IMR-90 (cell line): ENCODE measurements at regions not wholly inside any gene's neighbourhood (a gene's known extent, or its start where the extent isn't known, plus 50 kb on each side); places are given as distances from the start of the nearest gene placed in this dataset.

Experiments used
- BHLHE40 ChIP-seq: fragments of 150-350 bp; IDR thresholded peaks from 2 replicates; pipeline ENCODE4 v1.6.1; 2016; ENCODE audit warnings: mild to moderate bottlenecking, low read depth, low read length
- CEBPB ChIP-seq: IDR thresholded peaks from 2 replicates; pipeline ENCODE4 v1.6.1; 2012; ENCODE audit warnings: low read depth, low read length, improper control_type of control experiment
- FOS ChIP-seq: fragments of 150-350 bp; IDR thresholded peaks from 2 replicates; pipeline ENCODE4 v1.6.1; 2016; ENCODE audit warnings: low read depth, low read length
- MAFK ChIP-seq: IDR thresholded peaks from 2 replicates; pipeline ENCODE4 v1.6.1; 2012; ENCODE audit warnings: low read depth, low read length, improper control_type of control experiment
- MAZ ChIP-seq: IDR thresholded peaks from 2 replicates; pipeline ENCODE4 v1.6.1; 2012; ENCODE audit warnings: low read depth, mild to moderate bottlenecking, low read length, improper control_type of control experiment, moderate library complexity, borderline replicate concordance
- POLR2A ChIP-seq: IDR thresholded peaks from 2 replicates; pipeline ENCODE4 v1.6.1; 2012; ENCODE audit warnings: mild to moderate bottlenecking, low read depth, low read length
- RAD21 ChIP-seq: IDR thresholded peaks from 2 replicates; pipeline ENCODE4 v1.6.1; 2012; ENCODE audit warnings: low read length, improper control_type of control experiment
- RFX5 ChIP-seq: IDR thresholded peaks from 2 replicates; pipeline ENCODE4 v1.8.0; 2012; ENCODE audit warnings: low read depth, mild to moderate bottlenecking, low read length, moderate library complexity
- TF ChIP-seq, protein P1 (sequence below): conservative IDR thresholded peaks from 2 replicates; pipeline ENCODE4 v1.5.1; 2012; ENCODE audit warnings: mild to moderate bottlenecking, low read depth, low read length, improper control_type of control experiment
- TF ChIP-seq, protein P2 (sequence below): fragments of 150-350 bp; IDR thresholded peaks from 2 replicates; pipeline ENCODE4 v1.6.1; 2016; ENCODE audit warnings: low read depth, mild to moderate bottlenecking, low read length, moderate library complexity, borderline replicate concordance

DNA sequence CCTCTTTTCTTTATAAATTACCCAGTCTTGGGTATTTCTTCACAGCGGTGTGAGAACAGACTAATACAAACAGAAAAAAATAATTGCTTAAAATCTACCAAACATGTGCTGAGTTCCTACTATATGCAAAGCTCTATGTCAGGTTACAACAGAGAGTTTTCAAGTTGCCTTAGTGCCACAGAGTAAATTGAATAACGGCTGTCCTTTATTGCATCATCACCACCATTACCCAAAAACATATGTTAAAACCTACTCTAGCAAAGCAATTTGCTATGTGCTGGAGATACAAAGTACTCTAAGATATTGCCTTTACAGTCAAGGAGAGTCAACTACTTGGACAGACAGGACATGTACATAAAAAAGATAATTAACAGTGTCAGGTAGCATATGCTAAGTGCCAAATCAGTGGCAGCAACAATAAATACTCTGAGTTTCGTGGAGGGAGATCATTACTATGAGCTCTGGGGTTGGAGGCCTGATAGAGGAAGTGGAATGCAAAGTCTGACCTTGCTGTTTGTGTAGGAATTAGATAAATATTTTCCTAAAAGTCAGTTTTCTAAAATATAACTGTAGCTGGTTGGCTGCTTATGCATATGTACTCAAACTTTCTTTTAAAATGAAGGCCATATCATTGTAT, 1058.7 kb upstream of the WWC1 start:
- no peak for TF ChIP-seq MAFK
- TF ChIP-seq, protein P1, sequence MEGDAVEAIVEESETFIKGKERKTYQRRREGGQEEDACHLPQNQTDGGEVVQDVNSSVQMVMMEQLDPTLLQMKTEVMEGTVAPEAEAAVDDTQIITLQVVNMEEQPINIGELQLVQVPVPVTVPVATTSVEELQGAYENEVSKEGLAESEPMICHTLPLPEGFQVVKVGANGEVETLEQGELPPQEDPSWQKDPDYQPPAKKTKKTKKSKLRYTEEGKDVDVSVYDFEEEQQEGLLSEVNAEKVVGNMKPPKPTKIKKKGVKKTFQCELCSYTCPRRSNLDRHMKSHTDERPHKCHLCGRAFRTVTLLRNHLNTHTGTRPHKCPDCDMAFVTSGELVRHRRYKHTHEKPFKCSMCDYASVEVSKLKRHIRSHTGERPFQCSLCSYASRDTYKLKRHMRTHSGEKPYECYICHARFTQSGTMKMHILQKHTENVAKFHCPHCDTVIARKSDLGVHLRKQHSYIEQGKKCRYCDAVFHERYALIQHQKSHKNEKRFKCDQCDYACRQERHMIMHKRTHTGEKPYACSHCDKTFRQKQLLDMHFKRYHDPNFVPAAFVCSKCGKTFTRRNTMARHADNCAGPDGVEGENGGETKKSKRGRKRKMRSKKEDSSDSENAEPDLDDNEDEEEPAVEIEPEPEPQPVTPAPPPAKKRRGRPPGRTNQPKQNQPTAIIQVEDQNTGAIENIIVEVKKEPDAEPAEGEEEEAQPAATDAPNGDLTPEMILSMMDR, result no peak
- TF ChIP-seq POLR2A, result no peak
- no peak for TF ChIP-seq RFX5
- TF ChIP-seq CEBPB, result peak; percentile 84
- no peak for TF ChIP-seq MAZ
- no peak for TF ChIP-seq FOS
- TF ChIP-seq, protein P2, sequence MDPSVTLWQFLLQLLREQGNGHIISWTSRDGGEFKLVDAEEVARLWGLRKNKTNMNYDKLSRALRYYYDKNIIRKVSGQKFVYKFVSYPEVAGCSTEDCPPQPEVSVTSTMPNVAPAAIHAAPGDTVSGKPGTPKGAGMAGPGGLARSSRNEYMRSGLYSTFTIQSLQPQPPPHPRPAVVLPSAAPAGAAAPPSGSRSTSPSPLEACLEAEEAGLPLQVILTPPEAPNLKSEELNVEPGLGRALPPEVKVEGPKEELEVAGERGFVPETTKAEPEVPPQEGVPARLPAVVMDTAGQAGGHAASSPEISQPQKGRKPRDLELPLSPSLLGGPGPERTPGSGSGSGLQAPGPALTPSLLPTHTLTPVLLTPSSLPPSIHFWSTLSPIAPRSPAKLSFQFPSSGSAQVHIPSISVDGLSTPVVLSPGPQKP, result no peak
- no peak for TF ChIP-seq BHLHE40
- TF ChIP-seq RAD21, result no peak
